DMS 273 treated with DMSO at 0.1 percent for 48 hours (cell line): ENCODE measurements at regions not wholly inside any gene's neighbourhood (a gene's known extent, or its start where the extent isn't known, plus 50 kb on each side); places are given as distances from the start of the nearest gene placed in this dataset.

ENCODE experiments used
- DNase-seq: peaks from one replicate; lab custom pipeline; 2025; lab: John Stamatoyannopoulos, UW

DNA sequence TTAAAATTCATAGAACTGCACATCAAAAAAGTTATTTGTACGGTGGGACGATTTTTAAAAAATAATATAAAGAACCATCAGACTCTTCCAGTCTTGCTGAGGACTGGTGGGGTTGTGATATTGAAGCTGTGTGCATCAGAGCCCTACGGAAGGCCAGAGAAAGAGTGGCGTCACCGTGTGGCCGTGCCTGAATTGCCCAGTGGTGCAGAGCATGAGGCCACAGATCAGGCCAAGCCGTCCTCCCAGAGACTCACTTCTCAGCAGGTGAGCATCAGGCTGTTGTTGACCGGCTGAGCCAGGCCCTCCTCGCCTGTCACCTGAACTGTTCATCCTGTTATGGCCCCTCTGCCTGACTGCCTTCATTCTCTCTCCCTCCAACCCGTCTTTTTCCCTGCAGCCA is 1013.9 kb downstream of the TBC1D22A start:
- no peak for DNase-seq

DNA sequence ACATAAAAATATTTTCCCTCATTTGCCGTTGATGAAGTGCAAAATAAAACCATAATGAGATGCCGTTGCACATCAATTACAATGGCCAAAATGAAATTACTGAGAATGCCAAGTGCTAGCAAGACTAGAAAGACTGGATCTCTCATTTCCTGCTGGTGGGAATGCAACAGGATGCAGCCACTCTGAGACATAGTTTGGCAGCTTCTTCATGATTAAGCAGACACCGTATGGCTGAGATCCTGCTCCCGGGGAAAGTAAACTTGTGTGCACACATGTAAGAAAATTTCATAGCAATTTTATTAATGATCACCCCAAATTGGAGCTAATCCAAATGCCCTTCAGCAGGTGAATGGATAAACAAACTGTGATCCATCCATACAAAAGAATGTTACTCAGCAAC is 1013.2 kb downstream of the TBC1D22A start:
- DNase-seq, result no peak

DNA sequence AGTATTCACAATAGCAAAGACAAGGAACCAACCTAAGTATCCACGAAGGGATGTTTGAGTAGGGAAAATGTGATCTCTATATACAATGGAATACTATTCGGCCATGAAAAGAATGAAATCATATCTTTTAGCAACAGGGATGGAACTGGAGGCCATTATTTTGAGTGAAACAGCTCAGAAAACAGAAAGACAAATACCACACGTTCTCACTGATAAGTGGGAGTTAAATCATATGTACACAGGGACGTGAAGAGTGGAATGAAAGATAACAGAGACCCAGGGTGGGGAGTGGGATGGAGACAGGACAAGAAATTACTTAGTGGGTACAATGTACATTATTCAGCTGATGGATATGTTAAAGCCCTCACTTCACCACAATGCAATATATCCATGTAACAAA is 1012.7 kb downstream of the TBC1D22A start:
- DNase-seq, result no peak

DNA sequence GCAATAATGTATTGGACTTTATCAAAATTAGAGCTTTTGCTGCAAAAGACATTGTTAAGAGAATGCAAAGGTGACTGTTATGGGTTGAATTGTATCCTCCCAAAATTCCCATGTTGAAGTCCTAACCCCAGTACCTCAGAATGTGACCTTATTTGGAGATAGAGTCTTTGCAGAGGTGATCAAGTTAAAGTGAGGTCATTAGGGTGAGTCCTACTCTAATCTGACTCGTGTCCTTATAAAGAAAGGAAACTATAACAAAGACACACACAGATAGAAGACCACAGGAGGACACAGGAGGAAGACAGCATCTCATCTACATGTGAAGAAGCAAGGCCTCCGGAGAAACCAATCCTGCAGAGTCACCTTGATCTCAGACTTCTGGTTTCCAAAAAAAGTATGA is 1011.2 kb downstream of the TBC1D22A start:
- DNase-seq, result no peak

DNA sequence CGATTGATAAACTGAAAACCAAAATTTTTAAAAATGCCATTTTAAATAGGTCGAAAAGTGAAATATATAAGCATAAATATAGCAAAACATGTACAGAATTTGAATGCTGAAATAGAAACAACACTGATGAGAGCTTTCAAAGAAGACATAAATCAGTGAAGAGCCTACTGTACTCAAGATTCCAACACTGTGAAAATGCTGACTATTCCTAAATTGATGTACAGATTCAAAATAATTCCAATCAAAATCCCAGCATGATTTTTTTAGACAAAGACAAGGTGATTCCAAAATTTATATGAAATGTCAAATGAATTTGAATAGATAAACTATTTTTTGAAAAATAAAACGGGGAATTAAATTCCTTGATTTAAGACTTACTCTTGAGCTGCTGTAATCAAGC is 1010.4 kb downstream of the TBC1D22A start:
- DNase-seq, result no peak

DNA sequence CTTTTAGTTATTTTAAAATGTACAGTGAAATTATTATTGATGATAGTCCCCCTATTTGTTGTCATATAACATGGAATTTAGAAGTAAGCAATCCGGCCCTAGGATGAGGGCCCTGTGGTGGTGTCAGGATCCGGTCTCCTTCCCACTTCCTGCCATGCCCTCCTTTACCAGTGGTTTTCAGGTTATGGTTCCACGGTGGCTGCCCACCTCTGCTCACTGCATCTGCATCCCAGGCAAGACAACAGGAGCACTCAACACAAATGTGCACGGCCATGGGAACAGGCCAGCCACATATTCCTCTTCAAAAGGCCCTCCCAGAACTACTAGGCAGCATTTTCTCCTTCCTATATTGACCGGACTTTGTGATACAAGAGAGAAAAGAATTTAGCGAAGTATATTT is 1007.2 kb downstream of the TBC1D22A start:
- DNase-seq, result no peak

DNA sequence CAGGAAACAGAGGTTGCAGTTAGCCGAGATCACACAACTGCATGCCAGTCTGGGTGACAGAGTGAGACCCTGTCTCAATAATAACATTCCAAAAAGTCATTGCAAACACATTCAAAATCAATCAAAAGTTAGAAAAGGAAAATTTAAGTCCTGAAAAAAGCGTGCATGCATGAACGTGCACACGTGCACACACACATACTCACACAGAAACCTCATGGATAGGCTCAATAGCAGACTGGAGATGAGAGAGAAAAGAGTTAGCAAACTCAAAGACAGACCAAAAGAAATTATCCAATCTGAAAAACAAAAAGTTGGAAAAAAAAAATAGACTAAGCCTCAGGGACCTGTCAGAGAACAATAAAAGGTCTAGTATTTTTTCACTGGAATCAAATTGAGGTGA is 1005.6 kb downstream of the TBC1D22A start:
- no peak for DNase-seq

DNA sequence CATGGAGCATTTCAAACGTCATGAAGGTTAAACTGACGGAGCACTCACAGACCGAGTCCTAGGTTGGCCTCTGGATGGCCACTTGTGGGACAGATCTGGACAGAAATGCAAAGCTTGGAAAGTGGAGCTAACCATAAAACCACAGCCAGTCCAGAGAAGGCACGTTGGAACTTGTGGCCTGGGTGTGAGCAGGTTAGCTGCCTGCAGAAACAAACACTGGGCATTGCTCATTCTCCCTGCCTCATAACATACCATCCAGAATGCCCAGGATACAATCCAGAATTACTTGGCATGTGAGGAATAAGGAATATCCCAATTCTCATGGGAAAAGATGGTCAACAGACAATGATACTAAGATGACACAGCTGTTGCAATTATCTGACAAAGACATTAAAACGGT is 1005.0 kb downstream of the TBC1D22A start:
- DNase-seq, result no peak

DNA sequence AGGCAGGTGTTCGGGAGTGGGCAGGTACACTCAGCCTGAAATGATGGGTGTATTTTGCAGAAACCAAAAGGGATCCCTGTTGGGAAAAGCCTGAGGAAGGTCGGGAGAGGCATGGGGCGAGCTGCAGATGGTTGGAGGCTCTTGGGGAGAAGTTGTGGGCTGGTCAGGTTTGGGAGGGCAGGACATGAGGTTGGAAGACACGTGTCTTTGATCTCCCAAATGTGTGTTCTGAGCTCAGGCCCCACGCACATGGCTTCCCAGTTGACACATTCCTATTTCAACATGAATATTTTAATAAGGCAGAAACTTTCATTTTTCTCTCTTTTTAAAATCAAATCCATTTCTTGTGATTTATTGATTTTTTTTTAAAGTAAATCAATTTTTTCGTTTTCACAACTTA is 1003.3 kb downstream of the TBC1D22A start:
- no peak for DNase-seq

DNA sequence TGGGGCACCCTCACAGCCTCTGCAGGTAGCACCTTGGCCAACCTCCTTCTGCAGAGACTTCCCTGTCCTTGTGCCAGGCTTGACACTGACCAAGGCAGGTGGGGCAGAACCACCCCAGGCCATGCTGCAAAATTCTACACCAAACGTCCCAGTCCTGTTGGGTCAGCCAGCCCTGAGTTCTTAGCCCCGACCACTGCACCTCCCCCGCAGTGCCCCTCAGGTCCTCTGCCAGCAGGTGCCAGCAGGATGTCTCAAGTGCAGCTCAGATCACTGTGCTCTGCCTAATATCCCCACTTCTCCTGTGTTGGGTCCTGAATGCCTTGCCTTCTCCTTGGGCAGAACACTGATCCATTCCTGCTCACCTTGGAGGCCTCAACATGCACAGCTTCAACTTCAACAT is 999.7 kb downstream of the TBC1D22A start:
- DNase-seq, result no peak

DNA sequence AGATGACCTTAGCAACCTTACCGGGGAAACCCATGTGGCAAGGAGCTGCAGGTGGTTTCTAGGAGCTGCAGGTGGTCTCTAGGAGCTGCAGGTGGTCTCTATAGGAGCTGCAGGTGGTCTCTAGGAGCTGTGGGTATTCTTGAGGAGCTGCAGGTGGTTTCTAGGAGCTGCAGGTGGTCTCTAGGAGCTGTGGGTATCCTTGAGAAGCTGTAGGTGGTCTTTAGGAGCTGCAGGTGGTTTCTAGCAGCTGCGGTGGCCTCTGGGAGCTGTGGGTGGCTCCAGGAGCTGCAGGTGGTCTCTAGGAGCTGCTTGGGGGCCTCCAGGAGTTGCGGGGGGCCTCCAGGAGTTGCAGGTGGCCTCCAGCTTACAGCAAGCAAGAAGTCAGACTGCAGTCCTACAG is 997.5 kb downstream of the TBC1D22A start:
- DNase-seq, result no peak

DNA sequence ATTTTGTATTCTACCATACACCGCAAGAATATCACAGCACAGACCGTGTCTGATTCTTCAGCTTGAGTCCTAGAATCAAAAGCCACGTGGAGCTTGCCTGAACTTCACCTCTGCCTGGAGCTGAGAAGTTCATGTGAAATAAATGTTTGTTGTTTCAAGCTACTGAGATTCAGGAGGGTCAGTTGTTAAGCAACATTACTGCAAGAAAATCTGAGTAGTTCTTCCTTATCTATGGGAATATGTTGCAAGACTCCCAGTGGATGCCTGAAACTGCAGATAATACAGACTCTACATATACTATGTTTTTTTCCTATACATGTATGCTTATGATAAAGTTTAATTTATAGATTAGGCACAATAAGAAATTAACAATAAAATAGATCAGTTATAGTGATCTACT is 995.3 kb downstream of the TBC1D22A start:
- DNase-seq, result no peak

DNA sequence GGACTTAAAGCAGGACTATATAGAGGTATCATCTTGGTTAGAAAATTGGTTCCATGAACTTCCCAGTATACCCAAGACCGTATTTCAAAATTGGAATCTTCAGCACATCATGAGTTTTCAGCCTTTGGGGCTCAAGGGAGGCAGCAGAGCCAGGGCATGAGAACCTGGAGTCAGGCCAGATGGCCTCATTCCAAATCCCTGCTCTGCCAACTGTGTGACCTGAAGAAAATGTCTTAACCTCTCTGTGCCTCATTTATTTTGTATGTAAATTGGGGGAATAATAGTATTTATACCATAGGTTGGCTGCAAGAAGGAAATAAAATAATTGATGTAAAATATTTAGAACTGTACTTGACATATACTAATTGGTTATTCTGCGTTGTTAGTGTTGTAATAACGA is 987.6 kb downstream of the TBC1D22A start:
- no peak for DNase-seq

DNA sequence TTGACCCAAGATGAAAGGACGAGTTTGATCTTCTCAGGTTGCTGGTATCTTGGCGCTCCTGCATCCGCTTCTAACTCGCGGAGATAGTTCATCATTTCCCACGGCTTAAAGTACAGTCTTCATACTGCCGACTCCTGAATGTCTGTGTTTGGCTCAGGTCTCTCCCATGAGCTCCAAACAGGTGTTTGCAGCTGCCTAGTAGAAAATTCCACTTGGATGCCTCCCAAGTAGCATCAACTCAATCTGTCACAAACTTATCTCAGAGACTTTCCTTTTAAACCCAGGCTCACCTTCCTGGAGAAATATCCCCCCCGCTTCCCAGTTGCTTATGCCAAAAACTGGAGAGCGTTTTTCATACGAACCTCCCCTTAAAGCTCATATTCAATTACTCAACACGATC is 986.5 kb downstream of the TBC1D22A start:
- DNase-seq, result peak; percentile 6

DNA sequence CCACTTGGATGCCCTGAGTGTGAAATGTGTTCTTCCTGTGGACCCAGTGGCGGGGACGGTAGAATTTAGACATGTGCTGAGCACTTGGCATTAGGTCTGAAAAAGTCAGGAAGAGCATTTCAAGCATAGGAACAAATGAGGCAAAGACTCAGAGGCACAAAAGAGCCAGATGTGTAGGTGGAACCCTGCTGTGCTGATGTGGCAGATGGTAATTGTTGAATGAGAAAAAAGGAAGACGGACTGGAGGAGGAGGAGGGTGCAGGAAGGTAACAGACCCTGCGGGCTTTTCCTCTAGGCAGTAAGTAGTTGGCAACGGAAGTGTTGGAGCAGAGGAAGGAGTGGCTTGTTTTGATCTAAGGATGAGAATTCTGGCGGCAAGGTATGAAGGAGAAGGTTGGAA is 985.8 kb downstream of the TBC1D22A start:
- peak; percentile 2 for DNase-seq

DNA sequence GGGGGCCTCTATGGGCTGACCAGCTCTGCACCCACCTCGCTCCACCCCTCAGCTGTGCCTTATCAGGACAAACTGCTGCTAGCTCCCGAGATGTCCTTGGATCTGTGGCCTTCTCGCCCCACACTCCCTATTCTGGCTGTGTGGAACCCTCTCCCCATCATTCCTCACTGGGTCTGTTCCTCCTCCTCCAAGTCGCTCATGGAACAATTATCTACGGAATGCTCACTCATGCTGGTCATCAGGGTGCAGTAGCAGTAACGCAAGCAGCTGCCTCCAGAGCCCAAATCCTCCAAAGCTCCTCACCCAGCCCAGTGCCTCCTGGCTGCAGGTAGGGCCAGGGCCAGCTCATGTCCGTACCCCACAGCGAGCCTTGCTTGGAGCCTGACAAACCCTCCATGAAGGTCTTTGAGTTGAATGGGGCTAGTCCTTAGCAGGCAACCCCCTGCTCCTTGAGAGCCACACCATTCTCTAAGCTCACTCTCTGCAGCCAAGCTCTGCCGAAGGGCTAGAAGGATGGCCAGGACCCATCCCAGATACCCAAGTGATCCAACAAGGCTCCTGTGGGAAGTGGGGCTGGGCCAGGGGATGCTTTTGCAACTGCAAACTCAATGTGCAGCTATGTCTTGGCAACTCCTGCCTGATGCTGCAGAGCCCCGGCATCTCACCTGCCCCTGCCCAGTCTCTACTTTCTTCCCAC is 977.8 kb downstream of the TBC1D22A start:
- no peak for DNase-seq

DNA sequence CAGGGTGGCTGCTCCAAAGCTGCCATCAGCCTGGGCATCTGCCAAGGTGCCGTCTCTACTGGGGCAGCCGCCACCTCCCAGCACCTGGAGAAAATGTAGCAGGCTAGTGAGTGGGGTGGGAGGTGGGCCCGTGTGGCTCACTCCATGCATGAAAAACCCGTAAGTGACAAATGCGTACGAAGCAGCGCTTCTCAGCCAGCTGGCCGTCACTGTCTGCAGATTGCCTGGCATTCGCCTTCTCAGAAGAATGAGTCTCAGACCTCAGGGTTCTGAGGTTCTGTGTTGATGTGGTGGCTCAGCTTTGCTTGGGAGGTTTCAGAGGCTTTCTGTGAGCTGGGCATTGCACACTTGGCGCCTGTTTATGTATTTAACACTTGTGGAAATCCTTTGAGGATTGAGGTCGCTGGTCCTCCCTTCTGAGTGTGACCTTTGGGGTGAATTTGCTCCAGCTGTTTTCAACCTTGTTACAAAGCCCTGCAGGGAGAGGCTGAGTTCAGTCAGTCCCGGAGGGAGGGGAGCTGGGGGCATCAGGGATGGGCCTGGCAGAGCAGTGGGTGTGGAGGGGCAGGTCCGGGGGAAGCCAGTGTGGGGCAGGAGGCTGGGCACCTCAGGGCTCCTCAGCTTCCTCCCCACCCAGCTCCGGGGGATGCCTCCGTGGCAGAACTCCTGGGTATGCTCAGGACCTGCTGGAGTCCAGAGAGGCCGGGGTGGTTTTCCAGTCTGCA is 977.0 kb downstream of the TBC1D22A start:
- DNase-seq, result no peak

DNA sequence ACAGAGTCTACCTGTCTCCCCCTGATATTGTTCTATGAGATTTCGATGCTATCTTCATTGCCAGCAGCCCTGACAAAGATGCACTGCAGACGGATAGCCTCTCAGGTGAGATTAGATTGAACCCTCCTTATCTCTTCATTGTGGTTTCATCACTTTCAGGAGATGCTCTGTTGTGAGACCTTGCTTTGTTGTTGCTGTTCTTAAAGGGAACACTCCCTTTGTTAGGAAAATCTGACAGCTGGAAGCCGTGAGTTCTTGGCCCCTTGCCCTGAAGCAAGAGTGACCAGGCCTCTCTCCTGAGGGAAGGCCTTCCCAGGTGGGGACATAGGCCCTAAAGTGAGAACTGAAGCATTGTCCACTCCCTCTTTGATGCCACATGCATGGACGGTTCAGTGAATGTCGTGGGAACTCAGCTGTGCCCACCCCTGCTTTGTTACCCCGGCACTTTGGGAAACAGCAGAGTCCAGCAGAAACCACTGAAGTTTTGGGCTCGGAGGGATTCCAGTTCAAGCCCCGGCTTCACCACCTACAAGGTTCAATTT is 976.1 kb downstream of the TBC1D22A start:
- DNase-seq, result no peak

DNA sequence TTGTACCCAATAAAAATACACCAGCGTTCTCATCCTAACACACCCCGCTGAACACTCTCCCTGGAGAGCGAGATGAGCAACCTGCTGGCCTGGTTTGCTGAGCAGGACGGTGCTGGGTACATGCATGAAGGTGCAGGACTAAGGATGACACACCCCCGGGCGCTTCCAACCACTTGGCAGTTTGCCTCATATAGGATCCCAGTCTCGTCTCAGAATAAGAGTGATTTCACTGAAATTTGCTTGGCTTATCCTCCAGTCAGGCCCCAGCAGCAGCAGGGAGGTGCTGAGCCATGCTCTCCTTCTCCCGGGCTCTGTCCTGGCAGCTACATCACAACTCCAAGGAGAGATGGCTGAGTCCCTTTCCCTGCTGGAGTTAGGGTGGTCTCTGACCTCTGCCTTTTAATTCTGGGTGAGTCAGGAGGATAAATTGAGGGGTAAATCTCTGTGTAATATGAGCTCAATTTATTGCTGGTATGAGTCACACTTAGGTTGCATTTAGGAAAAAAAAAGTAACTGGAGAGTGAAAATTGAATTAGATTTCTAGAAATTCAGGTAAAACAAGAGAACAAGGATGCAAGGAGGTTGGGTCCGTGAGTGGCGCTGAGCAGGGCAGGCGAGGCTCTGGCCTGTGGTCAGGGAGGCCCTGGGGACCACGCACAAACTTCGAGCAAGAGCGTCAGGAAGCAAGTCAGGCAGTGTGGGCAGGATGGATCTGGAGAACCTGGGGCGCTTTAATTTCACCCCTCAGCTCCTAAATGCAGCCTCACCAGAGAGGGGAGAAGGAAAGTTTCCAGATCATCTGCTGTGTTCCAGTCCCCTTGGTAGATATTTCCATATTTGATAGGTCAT is 974.0 kb downstream of the TBC1D22A start:
- no peak for DNase-seq

DNA sequence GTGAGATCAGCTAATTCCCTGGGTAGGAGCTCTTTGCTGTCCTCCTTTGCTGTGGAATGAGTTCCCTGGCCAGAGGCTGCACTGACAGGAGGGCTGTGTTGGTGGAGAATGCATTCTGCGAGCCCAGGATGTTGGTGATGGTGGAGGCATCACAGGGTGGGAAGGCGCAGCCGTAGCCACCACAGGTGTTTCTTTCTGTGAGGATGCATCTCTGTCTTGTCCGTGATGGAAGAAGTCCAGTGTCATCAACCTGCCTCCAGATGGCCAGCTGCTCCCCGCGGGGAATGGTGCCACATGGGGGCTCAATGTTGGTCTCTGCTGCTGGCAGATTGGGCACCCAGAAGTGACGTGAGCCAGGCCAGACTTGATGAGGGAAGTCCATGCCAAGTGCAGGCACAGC is 972.1 kb downstream of the TBC1D22A start:
- no peak for DNase-seq

DNA sequence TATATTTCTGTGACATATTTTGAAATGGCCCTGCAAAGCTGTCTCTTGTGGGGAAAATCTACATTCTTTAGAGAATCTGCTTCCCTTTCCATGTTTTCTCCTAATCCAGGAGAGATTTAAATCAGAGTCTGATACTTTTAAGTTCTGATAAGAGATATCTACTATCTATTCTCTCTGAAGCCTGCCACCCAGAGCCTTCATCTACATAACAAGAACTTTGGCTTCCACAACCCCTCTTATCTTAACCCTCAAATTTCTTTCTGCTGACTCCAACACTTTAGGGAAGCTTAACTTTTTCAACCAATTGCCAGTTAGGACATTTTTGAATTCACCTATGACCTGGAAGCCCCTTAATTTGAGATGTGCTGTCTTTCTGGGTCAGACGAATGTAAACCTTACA is 965.2 kb downstream of the TBC1D22A start:
- DNase-seq, result no peak

DNA sequence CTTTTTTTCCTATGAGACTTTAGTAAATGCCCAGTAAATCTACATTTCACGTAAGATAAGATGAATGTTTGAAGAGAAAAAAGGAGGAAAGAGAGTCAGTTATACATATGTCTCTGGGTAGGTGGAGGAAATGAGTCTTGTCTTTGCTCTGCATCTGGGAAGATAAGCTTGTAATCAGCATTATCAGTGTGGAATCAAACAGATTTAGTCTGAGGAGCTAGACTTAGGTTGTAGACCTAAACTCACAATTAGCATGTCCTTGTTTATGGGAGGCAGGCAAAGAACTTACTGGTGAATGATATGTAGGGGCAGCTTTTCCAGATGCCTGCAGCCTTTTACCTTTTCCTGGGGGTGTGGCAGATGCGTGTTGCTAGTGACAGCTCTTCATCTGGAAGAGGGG is 962.3 kb downstream of the TBC1D22A start:
- no peak for DNase-seq

DNA sequence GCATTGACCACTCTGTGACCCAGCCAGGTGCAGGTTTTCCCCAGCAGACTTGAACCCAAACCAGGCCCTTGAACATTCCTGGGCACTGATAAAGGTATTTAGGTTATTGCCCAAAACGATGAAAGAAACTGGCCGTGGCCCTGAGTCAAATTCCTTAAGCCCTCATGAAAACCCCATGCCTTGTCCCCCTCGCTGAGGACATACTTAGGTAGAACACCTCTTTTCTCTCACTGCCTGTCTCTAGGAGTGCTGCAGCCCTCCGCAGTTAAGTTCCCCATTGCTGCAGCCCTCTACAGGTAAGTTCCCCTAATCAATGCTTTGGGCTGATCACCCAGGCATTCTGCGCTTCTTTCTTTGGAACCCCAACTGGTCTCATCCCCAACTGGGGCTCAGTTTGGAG is 961.6 kb downstream of the TBC1D22A start:
- DNase-seq, result no peak
